Activated CD4-positive, alpha-beta memory T cell treated with anti-CD3 and anti-CD28 coated beads, Interleukin-2, amount 10 ng/mL, durations not matched to agents 7 days and 5 days (primary cell): ENCODE measurements at regions not wholly inside any gene's neighbourhood (a gene's known extent, or its start where the extent isn't known, plus 50 kb on each side); places are given as distances from the start of the nearest gene placed in this dataset.

Experiments
- CTCF ChIA-PET: fragments of 350-600 bp; sonication (Branson Sonifier 250); formaldehyde crosslinking; loops from one replicate; lab custom pipeline; 2021; ENCODE audit warnings: antibody characterized with exemption, inconsistent platforms; lab: Charles Lee
- POLR2A ChIA-PET: fragments of 350-600 bp; sonication (Branson Sonifier 250); formaldehyde crosslinking; loops from one replicate; lab custom pipeline; 2021; ENCODE audit warnings: antibody characterized with exemption; lab: Charles Lee
- DNase-seq: peaks from one replicate; pipeline ENCODE4 v3.0.0-alpha.2; 2020
- H3K27ac Mint-ChIP-seq: one replicate; pipeline ENCODE4 v1.8.0; 2021; ENCODE audit warnings: mild to moderate bottlenecking, mixed read lengths
- H3K27me3 Mint-ChIP-seq: one replicate; pipeline ENCODE4 v1.8.0; 2021; ENCODE audit warnings: mixed read lengths
- H3K36me3 Mint-ChIP-seq: one replicate; pipeline ENCODE4 v1.8.0; 2021; ENCODE audit warnings: low read depth, mixed read lengths
- H3K4me1 Mint-ChIP-seq: one replicate; pipeline ENCODE4 v1.8.0; 2021; ENCODE audit warnings: mixed read lengths
- H3K4me3 Mint-ChIP-seq: one replicate; pipeline ENCODE4 v1.8.0; 2021; ENCODE audit warnings: mild to moderate bottlenecking, mixed read lengths
- H3K9me3 Mint-ChIP-seq: one replicate; pipeline ENCODE4 v1.8.0; 2021; ENCODE audit warnings: mixed read lengths

GRCh38 chr22:49039625-49040024 is 788.0 kb downstream of the BRD1 start:
- POLR2A ChIA-PET, result no interaction called here
- peaks cover 5% of the 10 kb centered on the region for H3K9me3 Mint-ChIP-seq
- no peak overlapping the region for H3K4me3 Mint-ChIP-seq
- no peaks in the 10 kb centered on the region for H3K27me3 Mint-ChIP-seq
- H3K36me3 Mint-ChIP-seq, result no peaks in the 10 kb centered on the region
- no peaks in the 10 kb centered on the region for H3K4me1 Mint-ChIP-seq
- DNase-seq, result no peak
- CTCF ChIA-PET, result no interaction called here
- no peak overlapping the region for H3K27ac Mint-ChIP-seq

GRCh38 chr22:49037701-49038245 is 789.9 kb downstream of the BRD1 start:
- Mint-ChIP-seq H3K27me3 (no peaks in the 10 kb centered on the region), H3K4me3 (no peak overlapping the region), H3K4me1 (no peaks in the 10 kb centered on the region), H3K27ac (no peak overlapping the region), H3K36me3 (no peaks in the 10 kb centered on the region), H3K9me3 (peaks cover 5% of the 10 kb centered on the region)
- CTCF ChIA-PET, result no interaction called here
- no peak for DNase-seq
- POLR2A ChIA-PET, result no interaction called here

GRCh38 chr22:49036513-49036912 is 791.2 kb downstream of the BRD1 start:
- ChIA-PET POLR2A (no interaction called here), CTCF (no interaction called here)
- Mint-ChIP-seq H3K9me3 (peaks cover 5% of the 10 kb centered on the region), H3K27me3 (no peaks in the 10 kb centered on the region), H3K4me3 (no peak overlapping the region), H3K27ac (no peak overlapping the region), H3K36me3 (no peaks in the 10 kb centered on the region), H3K4me1 (no peaks in the 10 kb centered on the region)
- DNase-seq, result no peak

- no peak overlapping the region for H3K4me3 Mint-ChIP-seq
- H3K27me3 Mint-ChIP-seq, result no peaks in the 10 kb centered on the region
- POLR2A ChIA-PET, result no interaction called here
- H3K9me3 Mint-ChIP-seq, result peaks cover 5% of the 10 kb centered on the region
- DNase-seq, result no peak
- H3K36me3 Mint-ChIP-seq, result no peaks in the 10 kb centered on the region
- CTCF ChIA-PET, result no interaction called here
- H3K27ac Mint-ChIP-seq, result no peak overlapping the region
- H3K4me1 Mint-ChIP-seq, result no peaks in the 10 kb centered on the region
Observed at GRCh38 chr22:49035818-49036457, 791.7 kb downstream of the BRD1 start.

- POLR2A ChIA-PET, result no interaction called here
- H3K27me3 Mint-ChIP-seq, result no peaks in the 10 kb centered on the region
- no peak overlapping the region for H3K27ac Mint-ChIP-seq
- CTCF ChIA-PET, result no interaction called here
- no peak overlapping the region for H3K4me3 Mint-ChIP-seq
- H3K4me1 Mint-ChIP-seq, result no peaks in the 10 kb centered on the region
- H3K36me3 Mint-ChIP-seq, result no peaks in the 10 kb centered on the region
- H3K9me3 Mint-ChIP-seq, result peaks cover 5% of the 10 kb centered on the region
- no peak for DNase-seq
Observed at GRCh38 chr22:49034836-49035817, 792.5 kb downstream of the BRD1 start.

GRCh38 chr22:49033616-49034015 is 794.1 kb downstream of the BRD1 start:
- CTCF ChIA-PET, result no interaction called here
- no peak overlapping the region for H3K4me3 Mint-ChIP-seq
- H3K9me3 Mint-ChIP-seq, result peaks cover 5% of the 10 kb centered on the region

GRCh38 chr22:49032821-49033220 is 794.9 kb downstream of the BRD1 start:
- POLR2A ChIA-PET, result no interaction called here

More at GRCh38 chr22:49033616-49034015, 794.1 kb downstream of the BRD1 start:
- DNase-seq, result no peak
- H3K36me3 Mint-ChIP-seq, result no peaks in the 10 kb centered on the region
- POLR2A ChIA-PET, result no interaction called here
- no peaks in the 10 kb centered on the region for H3K27me3 Mint-ChIP-seq
- H3K4me1 Mint-ChIP-seq, result no peaks in the 10 kb centered on the region
- no peak overlapping the region for H3K27ac Mint-ChIP-seq

GRCh38 chr22:49031746-49032330 is 795.8 kb downstream of the BRD1 start:
- H3K4me3 Mint-ChIP-seq, result no peak overlapping the region
- peaks cover 3% of the 10 kb centered on the region for H3K9me3 Mint-ChIP-seq
- no peaks in the 10 kb centered on the region for H3K36me3 Mint-ChIP-seq
- no peaks in the 10 kb centered on the region for H3K4me1 Mint-ChIP-seq
- no peak overlapping the region for H3K27ac Mint-ChIP-seq
- CTCF ChIA-PET, result no interaction called here
- no peaks in the 10 kb centered on the region for H3K27me3 Mint-ChIP-seq
- no peak for DNase-seq
- POLR2A ChIA-PET, result no interaction called here

More at GRCh38 chr22:49032821-49033220, 794.9 kb downstream of the BRD1 start:
- peaks cover 5% of the 10 kb centered on the region for H3K9me3 Mint-ChIP-seq
- no peak overlapping the region for H3K27ac Mint-ChIP-seq
- H3K4me3 Mint-ChIP-seq, result no peak overlapping the region
- CTCF ChIA-PET, result no interaction called here
- H3K36me3 Mint-ChIP-seq, result no peaks in the 10 kb centered on the region
- no peak for DNase-seq
- H3K4me1 Mint-ChIP-seq, result no peaks in the 10 kb centered on the region
- H3K27me3 Mint-ChIP-seq, result no peaks in the 10 kb centered on the region

GRCh38 chr22:49028111-49028510 is 799.6 kb downstream of the BRD1 start:
- H3K27ac Mint-ChIP-seq, result no peak overlapping the region

GRCh38 chr22:49027368-49027670 is 800.4 kb downstream of the BRD1 start:
- Mint-ChIP-seq H3K27me3 (no peaks in the 10 kb centered on the region), H3K4me1 (no peaks in the 10 kb centered on the region), H3K27ac (no peak overlapping the region), H3K9me3 (no peaks in the 10 kb centered on the region), H3K36me3 (no peaks in the 10 kb centered on the region), H3K4me3 (no peak overlapping the region)
- DNase-seq, result no peak
- POLR2A ChIA-PET, result no interaction called here
- CTCF ChIA-PET, result no interaction called here

More at GRCh38 chr22:49028111-49028510, 799.6 kb downstream of the BRD1 start:
- Mint-ChIP-seq H3K27me3 (no peaks in the 10 kb centered on the region), H3K4me1 (no peaks in the 10 kb centered on the region), H3K36me3 (no peaks in the 10 kb centered on the region), H3K4me3 (no peak overlapping the region), H3K9me3 (no peaks in the 10 kb centered on the region)
- ChIA-PET CTCF (no interaction called here), POLR2A (no interaction called here)
- no peak for DNase-seq

GRCh38 chr22:49026494-49027367 is 800.9 kb downstream of the BRD1 start:
- no peak for DNase-seq
- H3K27ac Mint-ChIP-seq, result no peak overlapping the region
- H3K9me3 Mint-ChIP-seq, result no peaks in the 10 kb centered on the region
- H3K4me3 Mint-ChIP-seq, result no peak overlapping the region
- H3K36me3 Mint-ChIP-seq, result no peaks in the 10 kb centered on the region
- CTCF ChIA-PET, result no interaction called here
- no peaks in the 10 kb centered on the region for H3K4me1 Mint-ChIP-seq
- no peaks in the 10 kb centered on the region for H3K27me3 Mint-ChIP-seq
- POLR2A ChIA-PET, result no interaction called here

GRCh38 chr22:49025791-49026493 is 801.7 kb downstream of the BRD1 start:
- H3K9me3 Mint-ChIP-seq, result no peaks in the 10 kb centered on the region
- CTCF ChIA-PET, result no interaction called here
- H3K27me3 Mint-ChIP-seq, result no peaks in the 10 kb centered on the region
- H3K4me3 Mint-ChIP-seq, result no peak overlapping the region
- POLR2A ChIA-PET, result no interaction called here
- H3K4me1 Mint-ChIP-seq, result no peaks in the 10 kb centered on the region
- H3K27ac Mint-ChIP-seq, result no peak overlapping the region
- no peaks in the 10 kb centered on the region for H3K36me3 Mint-ChIP-seq
- no peak for DNase-seq
